ENCODE measurements at regions not wholly inside any gene's neighbourhood (a gene's known extent, or its start where the extent isn't known, plus 50 kb on each side); places are given as distances from the start of the nearest gene placed in this dataset.

GRCh38 chr2:144128130-144128746 lies 391.7 kb downstream of the ZEB2 start:
- TF ChIP-seq CTCF (IDR thresholded peaks at IDR 0.05) = no peak
- no peak for TF ChIP-seq POLR2A (IDR thresholded peaks at IDR 0.05)
